ENCODE measurements at regions not wholly inside any gene's neighbourhood (a gene's known extent, or its start where the extent isn't known, plus 50 kb on each side); places are given as distances from the start of the nearest gene placed in this dataset.

DNA sequence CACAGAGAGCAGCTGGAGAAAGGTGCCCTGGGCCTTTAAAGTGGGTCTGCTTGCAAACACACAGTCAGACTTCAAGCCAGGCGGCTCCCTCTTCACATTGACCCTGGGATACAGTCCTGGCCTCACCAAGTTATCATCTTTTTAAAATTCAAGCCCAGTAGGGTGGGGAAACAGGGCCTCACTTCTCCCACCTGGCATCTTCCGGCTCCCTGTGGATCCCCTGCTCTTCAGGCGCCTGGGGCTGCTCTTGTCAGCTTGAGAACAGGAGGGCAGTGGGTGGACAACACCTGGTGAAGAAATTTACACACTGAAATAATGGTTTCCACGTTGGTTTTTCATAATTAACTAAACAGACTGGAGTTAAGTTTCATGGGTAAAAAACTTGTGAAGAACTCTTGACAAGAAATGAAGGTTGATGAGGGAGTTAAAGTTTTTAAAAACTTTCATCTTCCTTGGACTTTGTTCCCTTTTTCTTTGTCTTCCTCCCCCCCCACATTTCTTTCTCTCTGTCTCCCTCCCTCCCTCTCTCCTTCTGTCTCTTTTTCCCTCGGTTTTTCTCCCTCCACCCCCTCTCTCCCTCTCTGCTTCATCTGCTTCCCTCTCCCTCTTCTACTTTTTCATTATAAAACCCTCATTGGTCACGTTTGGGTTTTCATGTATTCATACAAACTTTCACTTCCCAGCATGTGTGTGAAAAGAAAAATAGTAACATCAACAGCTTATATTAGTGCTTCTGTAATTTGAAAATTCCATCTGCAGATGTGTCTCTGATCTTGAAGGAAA is 219.6 kb downstream of the DMRT2 start:
- TF ChIP-seq, protein P1, sequence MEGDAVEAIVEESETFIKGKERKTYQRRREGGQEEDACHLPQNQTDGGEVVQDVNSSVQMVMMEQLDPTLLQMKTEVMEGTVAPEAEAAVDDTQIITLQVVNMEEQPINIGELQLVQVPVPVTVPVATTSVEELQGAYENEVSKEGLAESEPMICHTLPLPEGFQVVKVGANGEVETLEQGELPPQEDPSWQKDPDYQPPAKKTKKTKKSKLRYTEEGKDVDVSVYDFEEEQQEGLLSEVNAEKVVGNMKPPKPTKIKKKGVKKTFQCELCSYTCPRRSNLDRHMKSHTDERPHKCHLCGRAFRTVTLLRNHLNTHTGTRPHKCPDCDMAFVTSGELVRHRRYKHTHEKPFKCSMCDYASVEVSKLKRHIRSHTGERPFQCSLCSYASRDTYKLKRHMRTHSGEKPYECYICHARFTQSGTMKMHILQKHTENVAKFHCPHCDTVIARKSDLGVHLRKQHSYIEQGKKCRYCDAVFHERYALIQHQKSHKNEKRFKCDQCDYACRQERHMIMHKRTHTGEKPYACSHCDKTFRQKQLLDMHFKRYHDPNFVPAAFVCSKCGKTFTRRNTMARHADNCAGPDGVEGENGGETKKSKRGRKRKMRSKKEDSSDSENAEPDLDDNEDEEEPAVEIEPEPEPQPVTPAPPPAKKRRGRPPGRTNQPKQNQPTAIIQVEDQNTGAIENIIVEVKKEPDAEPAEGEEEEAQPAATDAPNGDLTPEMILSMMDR (IDR thresholded peaks at IDR 0.05; ENCODE audit: poor library complexity): no peak
- TF ChIP-seq EZH2 (IDR thresholded peaks at IDR 0.05; ENCODE audit: borderline replicate concordance) (no peak), EZH2phosphoT487 (IDR thresholded peaks at IDR 0.05; ENCODE audit: low read depth, severe bottlenecking, unreplicated experiment) (no peak)

Measured in hepatocyte (in vitro differentiated cells).